Islet precursor cell (in vitro differentiated cells): ENCODE measurements at regions not wholly inside any gene's neighbourhood (a gene's known extent, or its start where the extent isn't known, plus 50 kb on each side); places are given as distances from the start of the nearest gene placed in this dataset.

Experiments used
- DNase-seq: peaks from one replicate; pipeline ENCODE4 v3.0.0-alpha.2; 2018

DNA sequence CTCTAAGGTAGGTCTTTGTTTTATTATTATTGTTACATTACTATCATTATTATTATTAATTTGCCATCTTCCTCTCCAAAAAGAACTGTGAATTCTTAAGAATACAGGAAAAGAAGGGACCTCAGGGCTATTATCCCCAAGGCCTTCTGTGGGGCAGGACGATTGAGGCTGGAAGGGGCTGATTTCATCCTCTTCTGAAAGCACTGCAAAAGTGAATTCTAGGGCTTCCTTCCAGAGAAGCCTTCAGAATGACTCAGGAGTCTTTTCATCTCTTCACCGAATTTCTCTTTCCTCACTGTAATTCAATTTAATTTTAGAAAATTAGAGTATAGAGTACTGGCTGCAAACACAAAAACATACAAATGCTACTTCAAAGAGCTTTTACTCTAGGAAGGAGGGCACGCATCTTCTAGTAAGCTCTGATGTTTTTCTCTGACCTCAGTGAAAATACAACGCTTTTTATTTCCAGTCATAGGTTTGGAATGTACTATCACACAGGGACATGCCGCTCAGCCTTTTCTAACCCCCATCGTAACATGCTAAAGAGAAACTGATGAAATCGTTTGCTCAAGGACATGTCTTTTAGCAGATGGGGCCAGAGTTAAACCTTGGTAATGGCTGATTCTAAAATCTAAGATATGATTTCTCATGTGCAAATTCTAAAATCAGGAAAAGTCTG, 280.2 kb upstream of the PITRM1 start:
- DNase-seq: peak; percentile 64

DNA sequence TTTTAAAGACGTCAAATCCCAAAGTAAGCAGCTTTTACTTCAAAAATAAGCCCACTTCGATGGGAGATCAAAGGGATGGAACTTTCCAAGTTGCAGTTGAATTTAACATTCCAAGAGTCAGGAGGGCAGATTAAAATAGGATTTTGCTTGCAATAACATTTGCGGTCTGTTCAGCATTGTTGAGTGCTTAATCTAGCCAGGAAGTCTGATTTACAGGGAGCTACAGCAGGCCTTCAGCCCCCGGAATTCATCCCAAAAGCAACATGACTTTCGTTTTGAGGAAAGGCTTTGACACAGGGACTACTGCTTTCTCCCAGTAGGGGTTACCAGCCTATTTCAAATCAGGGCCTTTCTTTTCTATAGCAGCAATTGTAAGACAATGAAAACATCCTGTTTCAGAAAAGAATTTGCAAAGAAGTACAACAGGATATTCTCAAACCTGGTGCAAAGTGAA, 279.6 kb upstream of the PITRM1 start:
- DNase-seq: peak; percentile 68

GRCh38 chr10:3451516-3452172, 279.1 kb upstream of the PITRM1 start:
- no peak for DNase-seq

- DNase-seq: no peak
Measured at GRCh38 chr10:3446221-3446620, 273.6 kb upstream of the PITRM1 start.

DNA sequence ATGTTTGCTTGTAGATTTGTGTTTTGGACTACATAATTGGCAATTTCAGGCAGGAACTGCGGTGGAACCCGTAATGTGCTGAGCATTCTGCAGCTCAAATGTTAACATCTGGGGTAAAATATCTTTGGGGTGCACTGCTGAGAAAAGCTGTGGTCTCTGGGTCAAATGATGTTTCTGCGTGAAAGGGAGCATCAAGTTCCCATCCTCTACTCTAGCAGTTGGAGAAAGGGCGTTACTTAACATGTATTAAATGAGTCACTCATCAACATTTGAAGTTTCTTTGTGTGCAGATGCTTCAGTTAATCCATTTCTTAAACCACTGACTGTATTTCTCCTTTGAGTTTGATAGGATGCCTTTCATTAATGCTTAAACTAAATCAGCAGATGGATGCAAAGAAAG, 273.1 kb upstream of the PITRM1 start:
- no peak for DNase-seq

DNA sequence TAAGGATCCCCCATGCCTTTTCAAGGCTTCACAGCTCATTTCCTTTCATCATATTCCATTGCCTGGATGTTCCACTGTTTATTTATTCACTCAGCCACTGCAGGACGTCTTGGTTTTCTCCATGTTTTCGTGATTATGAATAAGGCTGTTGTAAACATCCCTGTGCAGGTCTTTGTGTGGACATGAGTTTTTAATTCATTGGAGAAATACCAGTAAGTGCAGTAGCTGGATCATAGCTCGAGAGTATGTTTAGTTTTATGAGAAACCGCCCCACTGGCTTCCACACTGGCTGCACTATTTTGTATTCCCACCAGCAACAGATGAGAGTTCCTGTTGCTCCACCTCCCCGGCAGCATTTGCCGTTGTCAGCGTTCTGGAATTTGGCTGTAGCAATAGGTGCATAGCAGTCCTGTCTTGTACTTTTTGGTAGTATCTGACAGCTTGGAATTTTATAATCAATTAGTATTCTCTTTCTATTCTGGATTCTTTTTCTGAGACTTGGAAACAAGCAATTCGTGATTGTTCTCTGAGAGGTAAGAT, 269.9 kb upstream of the PITRM1 start:
- DNase-seq: no peak

DNA sequence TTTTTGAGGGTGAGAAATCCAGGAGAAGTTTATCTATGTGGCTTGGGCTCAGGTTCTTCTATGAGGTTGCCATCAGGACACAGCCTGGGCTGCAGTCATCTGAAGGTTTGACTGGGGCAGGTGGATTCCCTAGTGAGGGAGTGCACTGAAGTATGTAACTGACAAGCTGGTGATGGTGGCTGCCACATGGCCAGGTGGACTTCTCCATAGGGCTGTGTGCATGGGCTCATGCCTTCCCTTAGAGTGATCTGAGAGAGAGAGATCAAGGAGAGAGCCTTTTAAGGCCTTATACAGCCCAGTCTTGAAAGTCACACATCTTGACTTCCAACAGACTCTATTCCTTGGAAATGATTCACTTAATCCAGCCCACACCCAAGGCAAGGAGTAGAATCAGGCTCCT, 266.6 kb upstream of the PITRM1 start:
- no peak for DNase-seq

- DNase-seq: no peak
Measured at GRCh38 chr10:3438606-3439005, 266.0 kb upstream of the PITRM1 start.

DNA sequence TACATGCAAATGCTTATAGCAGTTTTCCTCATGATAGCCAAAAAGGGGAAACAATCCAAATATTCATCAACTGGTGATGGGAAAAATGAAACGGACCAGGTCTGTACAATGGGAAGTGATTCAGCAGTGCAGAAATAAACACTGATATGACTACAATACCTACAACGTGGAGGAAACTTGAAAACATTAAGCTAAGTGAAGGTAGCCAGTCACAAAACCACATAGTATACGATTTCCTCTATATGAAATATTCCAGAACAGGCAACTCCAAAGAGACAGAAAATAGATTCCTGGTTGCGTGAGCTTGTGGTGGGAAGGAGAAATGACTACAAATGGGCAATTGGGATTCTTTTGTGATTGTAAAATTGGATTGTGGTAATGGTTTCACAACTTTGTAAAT, 263.1 kb upstream of the PITRM1 start:
- DNase-seq: no peak

GRCh38 chr10:3433988-3434387, 261.4 kb upstream of the PITRM1 start:
- DNase-seq: no peak

DNA sequence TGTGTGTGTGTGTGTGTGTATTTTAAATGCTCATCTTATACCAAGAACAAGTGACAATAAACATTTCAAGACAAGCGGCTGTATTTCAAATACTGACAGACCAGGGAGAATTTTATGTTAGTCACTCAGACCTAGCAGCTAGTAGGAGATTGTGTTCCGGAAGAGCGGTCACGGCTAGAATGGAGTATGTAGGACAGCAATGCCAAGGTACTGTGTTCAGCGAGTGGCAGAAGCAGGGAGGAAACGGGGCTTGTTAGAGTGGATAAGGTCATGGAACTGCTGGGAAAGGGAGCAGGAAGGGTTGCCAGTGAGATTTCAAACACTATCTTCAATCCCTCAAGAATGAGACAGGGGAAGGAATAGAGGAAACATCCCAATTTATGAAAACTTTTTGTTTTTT, 260.5 kb upstream of the PITRM1 start:
- peak; percentile 8 for DNase-seq

DNA sequence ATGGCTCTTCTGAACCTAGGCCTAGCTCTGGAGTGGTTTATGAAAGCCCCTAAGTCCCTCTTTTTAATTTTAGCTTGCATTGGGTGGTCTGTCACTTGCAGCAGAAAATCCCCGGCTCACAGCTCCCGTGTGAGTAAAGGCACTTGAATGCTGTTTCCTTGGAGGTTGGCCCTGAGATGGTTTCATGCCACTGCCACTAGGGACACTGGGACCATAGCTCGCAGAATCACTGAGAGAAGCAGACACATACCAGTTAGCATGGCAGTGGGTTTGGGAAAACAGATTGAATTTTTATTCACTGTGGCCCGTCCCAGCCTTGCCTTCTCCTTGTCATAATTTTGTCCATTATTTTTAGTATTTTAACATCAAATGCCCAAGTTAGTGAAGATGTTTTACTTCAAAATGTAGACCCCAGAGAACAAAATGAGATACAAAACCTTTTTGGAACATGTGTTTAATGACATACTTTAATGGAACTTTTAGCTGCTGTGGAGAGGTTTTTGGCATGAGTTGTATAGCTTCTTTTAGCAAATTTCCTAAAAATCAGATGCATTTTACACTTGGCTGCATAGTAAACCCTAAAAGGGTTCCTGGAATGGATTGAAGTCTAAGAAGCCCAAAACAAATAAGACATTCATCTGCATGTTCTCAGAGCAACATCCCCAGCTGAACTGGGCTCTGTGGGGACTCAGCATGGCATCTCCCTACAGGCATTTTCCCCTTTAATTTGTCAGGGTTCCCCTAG, 259.7 kb upstream of the PITRM1 start:
- DNase-seq: peak; percentile 30

DNA sequence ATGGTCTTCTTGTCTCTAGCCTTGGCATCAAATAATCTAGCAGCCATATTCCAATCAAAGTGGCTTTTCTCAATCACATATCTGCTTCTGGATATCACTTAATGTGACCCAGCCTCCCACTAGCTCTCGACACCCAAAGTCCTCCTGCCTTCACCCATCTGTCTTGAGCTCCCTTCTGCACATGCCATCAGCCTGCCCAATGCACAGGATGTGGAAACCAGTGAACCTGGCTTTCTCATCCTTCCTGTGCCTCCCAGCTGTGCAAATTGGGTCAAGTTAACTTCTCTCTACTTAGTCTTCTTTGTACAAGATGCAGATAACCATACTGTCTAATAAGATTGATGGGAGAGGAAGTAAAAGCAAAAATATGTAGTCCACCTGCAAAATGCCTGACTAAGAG, 257.9 kb upstream of the PITRM1 start:
- DNase-seq: no peak

GRCh38 chr10:3429676-3430075, 257.1 kb upstream of the PITRM1 start:
- no peak for DNase-seq

DNA sequence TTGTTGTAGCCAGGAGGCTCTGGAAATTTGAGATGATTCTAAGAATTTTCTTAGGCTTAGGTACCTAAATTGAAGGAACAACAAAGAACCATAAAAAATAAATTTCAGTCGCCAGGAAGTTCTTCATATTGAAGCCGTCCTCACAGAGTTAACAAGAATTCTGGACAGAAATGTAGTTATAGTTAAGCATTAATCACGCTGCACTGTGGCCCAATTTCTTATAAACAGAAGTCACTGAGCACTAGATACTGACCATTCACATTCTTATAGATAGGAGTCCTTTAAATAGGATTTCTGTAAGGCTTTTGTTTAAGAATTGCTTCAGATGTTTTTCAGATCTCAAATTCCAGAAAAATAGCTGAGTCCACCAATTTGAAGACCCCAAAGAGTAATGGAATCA, 256.2 kb upstream of the PITRM1 start:
- DNase-seq: no peak

GRCh38 chr10:3427950-3428354, 255.4 kb upstream of the PITRM1 start:
- no peak for DNase-seq

DNA sequence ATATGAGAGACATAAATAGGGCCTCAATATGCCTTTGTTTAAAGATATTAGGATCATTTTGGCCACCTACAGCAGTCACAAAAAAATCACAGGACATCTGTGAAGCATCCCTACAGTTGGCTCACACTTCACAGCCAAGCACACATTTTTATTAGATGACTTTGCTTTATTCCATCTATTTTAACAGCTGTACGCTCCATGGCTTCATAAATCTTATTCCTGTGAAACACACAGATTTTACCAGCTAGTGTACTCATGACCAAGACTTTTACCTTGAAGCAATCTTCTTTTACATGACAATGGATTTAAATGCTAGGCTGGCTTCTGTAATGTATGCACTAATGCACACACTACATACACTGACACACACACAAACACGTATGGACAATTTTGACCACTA, 254.8 kb upstream of the PITRM1 start:
- no peak for DNase-seq

GRCh38 chr10:3426190-3426845, 253.7 kb upstream of the PITRM1 start:
- no peak for DNase-seq

DNA sequence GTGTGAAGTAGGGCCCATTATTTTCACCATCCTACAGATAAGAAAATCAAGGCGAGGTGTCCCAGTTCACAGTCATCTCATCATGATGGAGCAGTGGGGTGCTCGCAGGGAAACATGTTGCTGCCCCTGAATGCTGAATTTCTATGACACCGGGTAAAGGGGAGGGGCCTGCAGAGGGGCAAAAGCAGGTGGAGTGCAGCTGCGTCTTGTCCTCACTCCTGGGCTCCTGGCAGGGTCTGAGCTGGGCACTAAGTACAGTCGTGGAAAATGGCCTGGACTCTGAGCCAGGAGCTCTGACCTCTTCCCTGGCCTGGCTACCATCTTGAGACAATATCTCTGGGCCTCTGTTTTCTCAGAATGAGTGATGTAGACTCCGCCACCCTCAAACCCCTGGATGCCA, 253.1 kb upstream of the PITRM1 start:
- no peak for DNase-seq

GRCh38 chr10:3425261-3425660, 252.7 kb upstream of the PITRM1 start:
- no peak for DNase-seq

GRCh38 chr10:3424111-3424851, 251.7 kb upstream of the PITRM1 start:
- DNase-seq: no peak

- no peak for DNase-seq
Measured at GRCh38 chr10:3423384-3423783, 250.8 kb upstream of the PITRM1 start.

GRCh38 chr10:3422282-3422681, 249.7 kb upstream of the PITRM1 start:
- DNase-seq: peak; percentile 46
